Endothelial cell of umbilical vein (primary cell): ENCODE measurements at regions not wholly inside any gene's neighbourhood (a gene's known extent, or its start where the extent isn't known, plus 50 kb on each side); places are given as distances from the start of the nearest gene placed in this dataset.

Source experiments
- BruUV-seq: library from RNA; stranded (reverse); fragments of 400-500 nt; replicated peaks from 2 replicates; lab custom pipeline; 2021; lab: Mats Ljungman, UMichigan
- CTCF ChIA-PET: fragments of 300-600, 350-600 bp; sonication (Branson Sonifier 250); formaldehyde crosslinking; loops from one replicate; lab custom pipeline; 2021; ENCODE audit warnings: antibody characterized with exemption, inconsistent platforms; lab: Charles Lee
- POLR2A ChIA-PET: fragments of 300-600, 350-600 bp; sonication (Branson Sonifier 250); formaldehyde crosslinking; loops from one replicate; lab custom pipeline; 2021; ENCODE audit warnings: antibody characterized with exemption, inconsistent platforms; lab: Charles Lee
- DNase-seq: peaks from one replicate; pipeline ENCODE4 v3.0.0-alpha.2; 2011; ENCODE audit warnings: low read depth, low spot score
- FAIRE-seq: peaks from 2 replicates; lab custom pipeline; 2011; peaks lifted over from hg19 to GRCh38; lab: Jason Lieb, UNC
- H2AFZ ChIP-seq: 2 replicates; pipeline ENCODE4 v1.6.0; 2012; ENCODE audit warnings: low read depth, low read length, control low read depth, inconsistent platforms
- H3K27ac ChIP-seq: 2 replicates; pipeline ENCODE4 v1.5.1; 2011; ENCODE audit warnings: low read depth, mild to moderate bottlenecking, control low read depth, low read length, moderate library complexity; ENCODE audit not compliant: insufficient read depth
- H3K27me3 ChIP-seq, 2 experiments: 2 replicates each; pipeline versions ENCODE4 v1.6.0 to v1.6.1; 2011; ENCODE audit warnings: low read length in 2 of 2, mixed read lengths in 1 of 2; ENCODE audit not compliant: control insufficient read depth in 2 of 2, insufficient read depth in 2 of 2
- H3K36me3 ChIP-seq, 2 experiments: 2 replicates in 1 of 2; 3 replicates in 1 of 2; pipeline ENCODE4 v1.5.1; 2011; ENCODE audit warnings: low read length in 2 of 2, mild to moderate bottlenecking in 1 of 2, moderate library complexity in 1 of 2; ENCODE audit not compliant: control insufficient read depth in 2 of 2, insufficient read depth in 2 of 2; ENCODE audit errors: extremely low read depth in 1 of 2
- H3K4me1 ChIP-seq: 3 replicates; pipeline ENCODE4 v1.5.1; 2011; ENCODE audit warnings: mild to moderate bottlenecking, low read length; ENCODE audit not compliant: control insufficient read depth, insufficient read depth; ENCODE audit errors: extremely low read depth
- H3K4me2 ChIP-seq: 2 replicates; pipeline ENCODE4 v1.6.1; 2011; ENCODE audit warnings: low read length, control low read depth, mixed read lengths; ENCODE audit not compliant: insufficient read depth
- H3K4me3 ChIP-seq, 3 experiments: fragments of 200-600 bp in 1 of 3; sonication (generic), shearing (Covaris generic) in 1 of 3; replicated peaks in 1 of 3; 2 replicates each; pipeline ENCODE4 v1.5.1; 2011 to 2016; ENCODE audit warnings: control low read depth in 3 of 3, low read length in 3 of 3, mild to moderate bottlenecking in 2 of 3, inconsistent platforms in 1 of 3, low read depth in 1 of 3, moderate library complexity in 1 of 3; ENCODE audit not compliant: insufficient read depth in 1 of 3
- H3K79me2 ChIP-seq: 2 replicates; pipeline ENCODE4 v1.6.0; 2012; ENCODE audit warnings: low read length, inconsistent platforms; ENCODE audit not compliant: control insufficient read depth, insufficient read depth
- H3K9ac ChIP-seq: replicated peaks from 2 replicates; pipeline ENCODE3; 2011; ENCODE audit warnings: low read length, control low read depth; ENCODE audit not compliant: insufficient read depth; ENCODE audit errors: extremely low read depth
- H3K9me1 ChIP-seq: replicated peaks from 3 replicates; pipeline ENCODE4 v1.6.0; 2011; ENCODE audit warnings: mild to moderate bottlenecking, low read length; ENCODE audit not compliant: control insufficient read depth, insufficient read depth; ENCODE audit errors: extremely low read depth
- H3K9me3 ChIP-seq: replicated peaks from 2 replicates; pipeline ENCODE4 v1.5.1; 2012; ENCODE audit warnings: low read length, inconsistent platforms; ENCODE audit not compliant: control insufficient read depth, insufficient read depth
- H4K20me1 ChIP-seq: replicated peaks from 2 replicates; pipeline ENCODE3; 2011; ENCODE audit warnings: mild to moderate bottlenecking, low read length; ENCODE audit not compliant: control insufficient read depth, insufficient read depth; ENCODE audit errors: extremely low read depth
- CTCF ChIP-seq, 2 donors: IDR thresholded peaks; 1 replicate in 1 of 2; 2 replicates in 1 of 2; pipeline ENCODE4 v1.5.1; 2011; ENCODE audit warnings: low read length in 2 of 2, mild to moderate bottlenecking in 2 of 2, moderate library complexity in 2 of 2, control low read depth in 1 of 2, inconsistent platforms in 1 of 2, low read depth in 1 of 2; ENCODE audit not compliant: insufficient read depth in 1 of 2; ENCODE audit errors: extremely low read depth in 1 of 2
- EZH2 ChIP-seq: IDR thresholded peaks from 2 replicates; pipeline ENCODE4 v1.6.1; 2012; ENCODE audit warnings: borderline replicate concordance, low read depth, mild to moderate bottlenecking, moderate library complexity, low read length, inconsistent platforms; ENCODE audit not compliant: severe bottlenecking
- FOS ChIP-seq: IDR thresholded peaks from 2 replicates; pipeline ENCODE4 v1.6.1; 2011; ENCODE audit warnings: mild to moderate bottlenecking, low read length, moderate library complexity, borderline replicate concordance; ENCODE audit not compliant: insufficient read depth
- GATA2 ChIP-seq: IDR thresholded peaks from 2 replicates; pipeline ENCODE4 v1.7.0; 2011; ENCODE audit warnings: low read depth, mild to moderate bottlenecking, moderate library complexity, mixed read lengths, low read length; ENCODE audit not compliant: insufficient read length, insufficient read depth
- JUN ChIP-seq: IDR thresholded peaks from 2 replicates; pipeline ENCODE4 v1.6.1; 2011; ENCODE audit warnings: borderline replicate concordance, low read depth; ENCODE audit not compliant: insufficient read length, insufficient read depth
- MAX ChIP-seq: IDR thresholded peaks from 2 replicates; pipeline ENCODE4 v1.6.1; 2011; ENCODE audit not compliant: insufficient read depth, insufficient read length
- MYC ChIP-seq: IDR thresholded peaks from one replicate; pipeline ENCODE4 v1.6.1; 2011; ENCODE audit warnings: mild to moderate bottlenecking, low read depth, low read length
- POLR2A ChIP-seq: IDR thresholded peaks from 2 replicates; pipeline ENCODE4 v1.6.1; 2012; ENCODE audit warnings: low read depth, mild to moderate bottlenecking, control low read depth, low read length
- POLR2AphosphoS5 ChIP-seq: IDR thresholded peaks from 2 replicates; pipeline ENCODE4 v1.6.1; 2012; ENCODE audit warnings: low read depth, mild to moderate bottlenecking, control low read depth, low read length, moderate library complexity; ENCODE audit not compliant: insufficient read depth
- dilution Hi-C: fragments of 300-500 bp; cut with MboI; formaldehyde crosslinking; loops from one replicate; pipeline ENCODE4 v1.15.0; 2019; ENCODE audit warnings: low sequenced_read_pairs; ENCODE audit not compliant: extremely low pct_ligation_motif_present
- intact Hi-C: fragments of 100-400 bp; cut with micrococcal nuclease; formaldehyde crosslinking; loops from one replicate; pipeline ENCODE4 v1.10.0; 2022

GRCh38 chr11:104652996-104653395 lies 245.3 kb downstream of the CASP12 start:
- intact Hi-C loops (no loop called here), dilution Hi-C loops (no loop called here)
- Histone ChIP-seq H3K9me3 (no peaks in the 10 kb centered on the region), H3K9ac (no peak overlapping the region), H2AFZ (no peak overlapping the region), H3K9me1 (no peaks in the 10 kb centered on the region), H4K20me1 (no peaks in the 10 kb centered on the region), H3K36me3 (no peaks in the 10 kb centered on the region), H3K27ac (no peak overlapping the region), H3K27me3 (no peaks in the 10 kb centered on the region), H3K79me2 (no peaks in the 10 kb centered on the region), H3K4me2 (no peak overlapping the region), H3K4me1 (no peaks in the 10 kb centered on the region), H3K4me3 (no peak overlapping the region)
- ChIA-PET CTCF (interaction anchor here (1.3 kb wide), 1 partner anchor 11 kb away, joined by 3 read pairs; no protein-coding TSS in a partner anchor), POLR2A (no interaction called here)
- DNase-seq (no peak), FAIRE-seq (no peak)
- TF ChIP-seq EZH2 (no peak), MYC (no peak), GATA2 (no peak), MAX (no peak), JUN (no peak), FOS (no peak), POLR2AphosphoS5 (no peak), POLR2A (no peak), CTCF (IDR thresholded peaks at IDR 0.05; ENCODE audit: extremely low read depth in 1 of 2, insufficient read depth in 1 of 2, low read depth in 1 of 2, low read length in 2 of 2) (no peak)
- no TSS peak for BruUV-seq
